GM12864 (cell line): ENCODE measurements at regions not wholly inside any gene's neighbourhood (a gene's known extent, or its start where the extent isn't known, plus 50 kb on each side); places are given as distances from the start of the nearest gene placed in this dataset.

ENCODE experiments used
- DNase-seq: peaks from one replicate; pipeline ENCODE4 v3.0.0-alpha.2; 2011; ENCODE audit warnings: low read depth
- H3K4me3 ChIP-seq: 2 replicates; pipeline ENCODE4 v1.5.1; 2011; ENCODE audit warnings: mild to moderate bottlenecking, low read depth, low read length, control low read depth
- CTCF ChIP-seq: IDR thresholded peaks from 2 replicates; pipeline ENCODE4 v1.5.1; 2011; ENCODE audit warnings: low read depth, mild to moderate bottlenecking, moderate library complexity, low read length, control low read depth, inconsistent platforms; ENCODE audit errors: missing control alignments

DNA sequence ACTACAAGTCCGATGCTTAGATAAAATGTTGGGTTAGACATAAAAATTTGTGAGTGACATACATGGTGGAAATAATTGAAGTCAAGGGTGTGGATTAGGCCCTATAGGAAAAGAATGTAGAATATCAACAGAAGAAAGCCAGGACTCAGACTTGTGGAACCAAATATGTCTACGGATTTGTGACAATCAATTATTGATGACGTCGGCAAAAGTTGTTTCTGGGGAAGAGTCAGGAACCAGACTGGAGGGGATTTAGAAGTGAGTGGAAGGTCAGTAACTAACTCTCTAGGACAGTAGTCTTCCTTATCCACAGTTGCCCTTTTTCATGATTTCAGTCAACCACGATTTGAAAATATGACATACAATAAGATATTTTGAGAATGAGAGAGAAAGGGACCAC, 130.9 kb upstream of the TANK start:
- no peak for TF ChIP-seq CTCF
- H3K4me3 ChIP-seq, result no peak overlapping the region
- DNase-seq, result no peak

GRCh38 chr2:161030260-161031063, 129.8 kb upstream of the TANK start:
- DNase-seq, result no peak
- no peak overlapping the region for H3K4me3 ChIP-seq
- TF ChIP-seq CTCF, result no peak

DNA sequence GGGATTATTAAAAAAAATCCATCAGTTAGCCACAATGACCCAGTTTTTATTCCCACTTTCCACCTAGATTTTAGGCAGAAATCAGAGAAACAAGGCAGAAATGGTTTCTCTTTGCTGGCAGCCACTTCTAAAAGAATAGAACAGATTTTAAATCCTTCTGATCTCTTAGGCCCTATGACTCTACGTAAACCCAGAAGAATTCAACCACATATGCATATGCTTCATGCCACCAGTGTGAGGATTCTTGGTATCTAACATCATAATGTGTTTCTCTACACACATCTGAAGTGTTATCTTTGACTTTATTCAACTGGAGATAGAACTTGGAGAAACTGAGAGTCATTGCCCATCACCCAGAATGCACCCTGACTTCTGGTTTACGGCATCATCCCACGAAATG, 128.7 kb upstream of the TANK start:
- TF ChIP-seq CTCF, result no peak
- DNase-seq, result no peak
- H3K4me3 ChIP-seq, result no peak overlapping the region

- no peak for DNase-seq
- no peak overlapping the region for H3K4me3 ChIP-seq
- no peak for TF ChIP-seq CTCF
Measured at GRCh38 chr2:161032635-161033034, 127.6 kb upstream of the TANK start.

- DNase-seq, result no peak
- H3K4me3 ChIP-seq, result no peak overlapping the region
- no peak for TF ChIP-seq CTCF
Measured at GRCh38 chr2:161033059-161033660, 127.1 kb upstream of the TANK start.

GRCh38 chr2:161036926-161037325, 123.3 kb upstream of the TANK start:
- no peak overlapping the region for H3K4me3 ChIP-seq
- DNase-seq, result no peak
- no peak for TF ChIP-seq CTCF

GRCh38 chr2:161039071-161039470, 121.2 kb upstream of the TANK start:
- no peak overlapping the region for H3K4me3 ChIP-seq
- DNase-seq, result no peak
- no peak for TF ChIP-seq CTCF
